ENCODE measurements at regions not wholly inside any gene's neighbourhood (a gene's known extent, or its start where the extent isn't known, plus 50 kb on each side); places are given as distances from the start of the nearest gene placed in this dataset.

DNA sequence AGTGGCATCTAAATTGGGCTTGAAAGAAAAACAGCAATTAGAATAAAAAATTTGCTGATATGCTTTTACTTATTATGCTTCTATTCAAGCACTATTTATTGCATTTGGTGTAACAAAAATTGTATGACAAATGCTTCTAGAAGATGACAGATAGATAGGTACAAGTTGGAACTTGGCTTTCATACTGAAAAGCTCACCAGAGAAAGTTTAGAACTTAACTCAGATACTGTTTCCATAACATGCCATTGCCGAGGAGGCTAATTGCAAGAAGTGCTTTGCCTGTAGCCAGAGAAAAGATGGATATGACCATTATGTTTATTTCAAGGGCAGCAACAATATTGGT lies 123.8 kb downstream of the NFKBIZ start:
- TF ChIP-seq, protein P1, sequence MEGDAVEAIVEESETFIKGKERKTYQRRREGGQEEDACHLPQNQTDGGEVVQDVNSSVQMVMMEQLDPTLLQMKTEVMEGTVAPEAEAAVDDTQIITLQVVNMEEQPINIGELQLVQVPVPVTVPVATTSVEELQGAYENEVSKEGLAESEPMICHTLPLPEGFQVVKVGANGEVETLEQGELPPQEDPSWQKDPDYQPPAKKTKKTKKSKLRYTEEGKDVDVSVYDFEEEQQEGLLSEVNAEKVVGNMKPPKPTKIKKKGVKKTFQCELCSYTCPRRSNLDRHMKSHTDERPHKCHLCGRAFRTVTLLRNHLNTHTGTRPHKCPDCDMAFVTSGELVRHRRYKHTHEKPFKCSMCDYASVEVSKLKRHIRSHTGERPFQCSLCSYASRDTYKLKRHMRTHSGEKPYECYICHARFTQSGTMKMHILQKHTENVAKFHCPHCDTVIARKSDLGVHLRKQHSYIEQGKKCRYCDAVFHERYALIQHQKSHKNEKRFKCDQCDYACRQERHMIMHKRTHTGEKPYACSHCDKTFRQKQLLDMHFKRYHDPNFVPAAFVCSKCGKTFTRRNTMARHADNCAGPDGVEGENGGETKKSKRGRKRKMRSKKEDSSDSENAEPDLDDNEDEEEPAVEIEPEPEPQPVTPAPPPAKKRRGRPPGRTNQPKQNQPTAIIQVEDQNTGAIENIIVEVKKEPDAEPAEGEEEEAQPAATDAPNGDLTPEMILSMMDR (IDR thresholded peaks at IDR 0.05), result no peak
- TF ChIP-seq POLR2AphosphoS5 (IDR thresholded peaks at IDR 0.05; ENCODE audit: insufficient read depth in 1 of 2, low read depth in 1 of 2) (no peak), POLR2A (IDR thresholded peaks at IDR 0.05) (no peak)
